ENCODE measurements at regions not wholly inside any gene's neighbourhood (a gene's known extent, or its start where the extent isn't known, plus 50 kb on each side); places are given as distances from the start of the nearest gene placed in this dataset.

DNA sequence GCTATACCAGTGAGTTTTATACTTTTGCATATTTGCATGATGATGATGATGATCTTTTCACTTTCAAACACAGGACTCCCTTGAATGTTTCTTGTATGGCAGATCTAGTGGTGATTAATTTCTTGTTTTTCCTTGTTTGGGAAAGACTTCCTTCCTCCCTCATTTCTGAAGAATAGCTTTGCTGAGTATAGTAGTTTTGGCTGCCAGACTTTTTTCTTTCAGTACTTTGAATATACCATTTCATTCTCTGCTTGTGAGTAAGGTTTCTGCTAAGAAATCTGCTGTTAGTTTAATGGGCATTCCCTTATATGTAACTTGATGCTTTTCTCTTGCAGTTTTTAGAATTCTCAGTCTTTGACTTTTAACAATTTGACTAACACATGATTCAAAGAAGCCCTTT lies 547.4 kb upstream of the CXADR start:
- no peak for TF ChIP-seq POLR2A (IDR thresholded peaks at IDR 0.05)
- TF ChIP-seq, protein P1, sequence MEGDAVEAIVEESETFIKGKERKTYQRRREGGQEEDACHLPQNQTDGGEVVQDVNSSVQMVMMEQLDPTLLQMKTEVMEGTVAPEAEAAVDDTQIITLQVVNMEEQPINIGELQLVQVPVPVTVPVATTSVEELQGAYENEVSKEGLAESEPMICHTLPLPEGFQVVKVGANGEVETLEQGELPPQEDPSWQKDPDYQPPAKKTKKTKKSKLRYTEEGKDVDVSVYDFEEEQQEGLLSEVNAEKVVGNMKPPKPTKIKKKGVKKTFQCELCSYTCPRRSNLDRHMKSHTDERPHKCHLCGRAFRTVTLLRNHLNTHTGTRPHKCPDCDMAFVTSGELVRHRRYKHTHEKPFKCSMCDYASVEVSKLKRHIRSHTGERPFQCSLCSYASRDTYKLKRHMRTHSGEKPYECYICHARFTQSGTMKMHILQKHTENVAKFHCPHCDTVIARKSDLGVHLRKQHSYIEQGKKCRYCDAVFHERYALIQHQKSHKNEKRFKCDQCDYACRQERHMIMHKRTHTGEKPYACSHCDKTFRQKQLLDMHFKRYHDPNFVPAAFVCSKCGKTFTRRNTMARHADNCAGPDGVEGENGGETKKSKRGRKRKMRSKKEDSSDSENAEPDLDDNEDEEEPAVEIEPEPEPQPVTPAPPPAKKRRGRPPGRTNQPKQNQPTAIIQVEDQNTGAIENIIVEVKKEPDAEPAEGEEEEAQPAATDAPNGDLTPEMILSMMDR (IDR thresholded peaks at IDR 0.05) = no peak
- no peak for DNase-seq
- H3K4me1 ChIP-seq = no peaks in the 10 kb centered on the region
- no peaks in the 10 kb centered on the region for H3K9me3 ChIP-seq
- no peak overlapping the region for H3K4me3 ChIP-seq (replicated peaks in 1 of 3)
- intact Hi-C loops (cut with DNase I) = no loop called here
- H3K27ac ChIP-seq = no peak overlapping the region
- no peaks in the 10 kb centered on the region for H3K36me3 ChIP-seq
- H3K27me3 ChIP-seq = no peaks in the 10 kb centered on the region

DNA sequence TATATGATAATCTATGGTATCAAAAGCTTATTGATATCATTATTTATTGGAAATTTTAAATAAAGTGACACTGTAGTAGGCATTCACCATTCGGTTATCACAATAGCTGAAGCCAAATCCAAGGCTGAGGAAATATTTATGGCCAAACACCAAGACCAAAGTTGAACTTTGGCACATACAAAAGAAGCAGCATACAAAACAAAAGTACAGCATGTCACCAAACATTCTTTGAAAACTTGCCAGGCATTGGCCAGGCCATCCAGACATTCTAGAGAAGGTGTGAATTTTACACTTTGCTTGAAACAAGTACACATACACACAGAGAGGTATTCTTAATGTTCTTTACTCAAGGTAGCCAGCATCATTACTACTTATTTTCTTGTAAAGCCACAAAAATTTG lies 544.4 kb upstream of the CXADR start:
- Histone ChIP-seq H3K4me3 (replicated peaks in 1 of 3) (no peak overlapping the region), H3K27me3 (no peaks in the 10 kb centered on the region), H3K27ac (no peak overlapping the region), H3K9me3 (no peaks in the 10 kb centered on the region), H3K36me3 (no peaks in the 10 kb centered on the region), H3K4me1 (no peaks in the 10 kb centered on the region)
- WGBS, 2 donors = 63 to 80% methylated on average over 1 of the region's 1 CpG
- DNase-seq = no peak
- TF ChIP-seq, protein P1 (IDR thresholded peaks at IDR 0.05) = no peak
- TF ChIP-seq POLR2A (IDR thresholded peaks at IDR 0.05) = no peak
- intact Hi-C loops (cut with DNase I) = no loop called here

DNA sequence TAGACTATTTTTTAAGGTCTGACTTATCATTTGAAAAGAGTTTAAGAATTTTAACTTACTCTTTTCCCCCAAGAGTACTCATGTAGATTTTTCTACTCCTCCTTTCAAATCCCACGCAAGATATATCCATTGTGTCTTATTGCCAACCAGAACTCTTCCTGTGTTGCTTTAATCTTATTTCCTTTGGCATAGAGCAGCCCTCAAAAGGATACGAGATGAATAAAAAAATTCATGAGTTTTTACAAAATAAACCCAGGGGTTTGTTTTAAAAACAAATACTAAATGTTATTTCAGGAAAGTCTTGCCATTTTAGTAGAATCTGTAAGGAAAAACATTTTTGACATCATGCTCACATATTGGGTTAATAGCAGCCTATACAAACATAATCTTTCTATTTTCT lies 543.2 kb upstream of the CXADR start:
- 42 to 53% methylated on average over 2 of the region's 2 CpGs for WGBS, 2 donors
- no peak for DNase-seq
- Histone ChIP-seq H3K9me3 (no peaks in the 10 kb centered on the region), H3K27me3 (no peaks in the 10 kb centered on the region), H3K4me3 (replicated peaks in 1 of 3) (no peak overlapping the region), H3K36me3 (no peaks in the 10 kb centered on the region), H3K4me1 (no peaks in the 10 kb centered on the region), H3K27ac (no peak overlapping the region)
- no peak for TF ChIP-seq POLR2A (IDR thresholded peaks at IDR 0.05)
- TF ChIP-seq, protein P1 (IDR thresholded peaks at IDR 0.05) = no peak
- intact Hi-C loops (cut with DNase I) = no loop called here

DNA sequence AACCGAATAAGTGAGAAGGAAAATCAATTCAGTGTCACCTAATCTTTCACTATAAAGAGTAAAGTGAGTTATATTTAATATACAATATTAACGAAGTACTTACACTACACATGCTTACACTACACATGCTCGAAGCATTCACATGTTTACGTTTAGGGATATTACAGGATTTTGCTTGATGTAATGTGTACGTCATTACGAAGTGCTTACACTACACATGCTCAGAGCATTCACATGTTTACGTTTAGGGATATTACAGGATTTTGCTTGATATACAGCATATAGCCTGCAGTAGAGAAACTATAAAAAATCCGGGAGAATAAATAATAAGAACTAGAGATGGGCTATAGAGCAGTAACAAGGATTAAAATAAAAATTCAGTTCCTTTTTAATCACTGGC lies 538.8 kb upstream of the CXADR start:
- H3K4me3 ChIP-seq (replicated peaks in 1 of 3) = no peak overlapping the region
- no peaks in the 10 kb centered on the region for H3K27me3 ChIP-seq
- H3K27ac ChIP-seq = no peak overlapping the region
- DNase-seq = no peak
- WGBS, 2 donors = 83 to 88% methylated on average over 8 of the region's 8 CpGs
- H3K9me3 ChIP-seq = no peaks in the 10 kb centered on the region
- peaks cover 8 to 9% of the 10 kb centered on the region in 2 donors for H3K4me1 ChIP-seq
- TF ChIP-seq POLR2A (IDR thresholded peaks at IDR 0.05) = no peak
- TF ChIP-seq, protein P1 (IDR thresholded peaks at IDR 0.05) = no peak
- intact Hi-C loops (cut with DNase I) = no loop called here
- no peaks in the 10 kb centered on the region for H3K36me3 ChIP-seq

DNA sequence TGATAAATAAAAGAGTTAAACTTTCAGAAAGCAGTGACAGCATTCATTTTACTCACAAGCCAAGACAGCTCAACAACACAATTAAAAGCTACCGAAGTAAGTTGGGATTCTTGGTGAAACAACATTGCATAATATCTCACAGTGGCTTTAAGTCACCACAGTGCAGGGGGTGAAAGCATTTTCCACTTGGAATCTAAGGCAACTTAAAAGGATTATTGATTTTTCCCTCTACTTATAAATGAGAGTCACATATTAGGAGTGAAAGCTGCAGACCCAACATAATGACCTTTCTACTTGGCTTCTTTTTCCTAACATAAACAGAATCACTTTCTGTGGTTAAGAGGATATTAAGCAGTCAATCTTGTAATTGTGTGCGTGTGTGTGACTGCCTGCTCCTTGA lies 536.6 kb upstream of the CXADR start:
- TF ChIP-seq, protein P1 (IDR thresholded peaks at IDR 0.05) = no peak
- TF ChIP-seq POLR2A (IDR thresholded peaks at IDR 0.05) = no peak
- Histone ChIP-seq H3K9me3 (no peaks in the 10 kb centered on the region), H3K27ac (peak overlapping the region in 1 of 3 donors; percentile 13), H3K4me3 (replicated peaks in 1 of 3) (no peak overlapping the region), H3K36me3 (no peaks in the 10 kb centered on the region), H3K27me3 (no peaks in the 10 kb centered on the region), H3K4me1 (peaks cover 8 to 9% of the 10 kb centered on the region in 2 donors)
- 3 to 18% methylated on average over 2 of the region's 2 CpGs for WGBS, 2 donors
- intact Hi-C loops (cut with DNase I) = no loop called here
- DNase-seq = no peak
